ENCODE measurements at regions not wholly inside any gene's neighbourhood (a gene's known extent, or its start where the extent isn't known, plus 50 kb on each side); places are given as distances from the start of the nearest gene placed in this dataset.

DNA sequence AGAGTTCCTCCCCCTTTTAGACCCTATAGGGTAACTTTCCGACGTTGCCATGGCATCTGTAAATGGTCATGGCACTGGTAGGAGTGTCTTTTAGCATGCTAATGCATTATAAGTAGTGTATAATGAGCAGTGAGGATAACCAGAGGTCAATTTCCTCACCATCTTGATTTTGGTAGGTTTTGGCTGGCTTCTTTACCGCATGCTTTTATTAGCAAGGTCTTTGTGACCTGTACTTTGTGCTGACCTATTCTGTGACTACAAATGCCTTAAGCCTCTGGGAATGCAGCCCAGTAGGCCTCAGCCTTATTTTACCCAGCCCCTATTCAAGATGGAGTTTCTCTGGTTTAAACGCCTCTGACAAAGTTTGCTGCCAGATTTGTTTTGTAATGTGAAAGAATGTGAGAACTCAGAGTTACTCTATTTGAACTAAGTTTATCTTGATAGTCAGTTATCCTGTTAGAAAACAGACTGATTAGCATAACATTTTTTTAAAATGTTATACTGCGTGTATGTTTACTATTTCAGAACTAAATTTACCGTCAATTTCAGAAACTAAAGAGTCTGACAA lies 111.3 kb upstream of the PRSS16 start:
- TF ChIP-seq STAG1 (CRISPR knock-in tag; IDR thresholded peaks at IDR 0.05) (no peak), JUN (CRISPR knock-in tag; IDR thresholded peaks at IDR 0.05) (no peak), ATF1 (CRISPR knock-in tag; IDR thresholded peaks at IDR 0.05) (no peak), ZBTB8A (CRISPR knock-in tag; IDR thresholded peaks at IDR 0.05; ENCODE audit: borderline replicate concordance, low read depth) (no peak)

Data from HepG2 (cell line).